HPDE6-E6E7 (cell line): ENCODE measurements at regions not wholly inside any gene's neighbourhood (a gene's known extent, or its start where the extent isn't known, plus 50 kb on each side); places are given as distances from the start of the nearest gene placed in this dataset.
"Not testable (repeated sequence)": the region's sequence is repeated elsewhere in the genome, so short reads cannot be mapped to it uniquely, and the experiment has no call there.

Source experiments
- DNase-seq: peaks from one replicate; pipeline ENCODE4 v3.0.0; 2011; ENCODE audit warnings: missing footprints; ENCODE audit errors: extremely low spot score

GRCh38 chr20:52010541-52010940 lies 181.0 kb downstream of the ZFP64 start:
- no peak for DNase-seq

GRCh38 chr20:52008874-52009273 lies 182.7 kb downstream of the ZFP64 start:
- no peak for DNase-seq

GRCh38 chr20:52004715-52005114 lies 186.9 kb downstream of the ZFP64 start:
- DNase-seq, result no peak

- no peak for DNase-seq
Observed at GRCh38 chr20:52004018-52004417, 187.6 kb downstream of the ZFP64 start.

GRCh38 chr20:52003415-52003814 lies 188.2 kb downstream of the ZFP64 start:
- DNase-seq, result no peak

GRCh38 chr20:52001999-52002666 lies 189.4 kb downstream of the ZFP64 start:
- DNase-seq, result no peak

- not testable (repeated sequence) for DNase-seq
Observed at GRCh38 chr20:51997281-51997936, 194.2 kb downstream of the ZFP64 start.

GRCh38 chr20:51995551-51995951 lies 193.2 kb upstream of the SALL4 start:
- DNase-seq, result no peak

- no peak for DNase-seq
Observed at GRCh38 chr20:51994751-51995417, 192.6 kb upstream of the SALL4 start.

GRCh38 chr20:51987812-51988211 lies 185.5 kb upstream of the SALL4 start:
- DNase-seq, result no peak

- DNase-seq, result peak; percentile 100
Observed at GRCh38 chr20:51985013-51985415, 182.7 kb upstream of the SALL4 start.

- no peak for DNase-seq
Observed at GRCh38 chr20:51980277-51980676, 178.0 kb upstream of the SALL4 start.

- no peak for DNase-seq
Observed at GRCh38 chr20:51979226-51979625, 176.9 kb upstream of the SALL4 start.

GRCh38 chr20:51978070-51978501 lies 175.8 kb upstream of the SALL4 start:
- no peak for DNase-seq

- DNase-seq, result no peak
Observed at GRCh38 chr20:51972056-51972455, 169.7 kb upstream of the SALL4 start.

GRCh38 chr20:51970858-51971257 lies 168.5 kb upstream of the SALL4 start:
- no peak for DNase-seq

GRCh38 chr20:51969191-51969590 lies 166.9 kb upstream of the SALL4 start:
- no peak for DNase-seq

- no peak for DNase-seq
Observed at GRCh38 chr20:51968151-51968550, 165.8 kb upstream of the SALL4 start.

- peak; percentile 74 for DNase-seq
Observed at GRCh38 chr20:51966296-51966971, 164.1 kb upstream of the SALL4 start.

- DNase-seq, result no peak
Observed at GRCh38 chr20:51961964-51962761, 159.8 kb upstream of the SALL4 start.

GRCh38 chr20:51960047-51960675 lies 157.8 kb upstream of the SALL4 start:
- no peak for DNase-seq
